HepG2 (cell line): ENCODE measurements at regions not wholly inside any gene's neighbourhood (a gene's known extent, or its start where the extent isn't known, plus 50 kb on each side); places are given as distances from the start of the nearest gene placed in this dataset.

Experiments used
- ATAC-seq: fragments of 200-7000 bp; cut with Tn5 transposase; 3 replicates; pipeline ENCODE4 v1.9.1; 2020; ENCODE audit warnings: mild to moderate bottlenecking, moderate library complexity
- BruUV-seq: library from RNA; stranded (reverse); fragments of 400-500 nt; replicated peaks from 2 replicates; lab custom pipeline; 2021; lab: Mats Ljungman, UMichigan
- CTCF ChIA-PET: fragments of 300-600 bp; formaldehyde crosslinking; extraction: SDS; loops from one replicate; lab custom pipeline; 2021; ENCODE audit warnings: low total read pairs, inconsistent platforms, low intra/inter-chr PET ratio; lab: Yijun Ruan, JAX
- POLR2A ChIA-PET: fragments of 350-600 bp; sonication (Branson Sonifier 250); formaldehyde crosslinking; loops from one replicate; lab custom pipeline; 2020; ENCODE audit warnings: antibody characterized with exemption, inconsistent platforms; lab: Yijun Ruan, JAX
- DNase-seq: peaks from one replicate; pipeline ENCODE4 v3.0.0-alpha.2; 2015; ENCODE audit warnings: low spot score
- FAIRE-seq: peaks from 3 replicates; lab custom pipeline; 2011; peaks lifted over from hg19 to GRCh38; lab: Jason Lieb, UNC
- H2AFZ ChIP-seq: one replicate; pipeline ENCODE4 v1.6.1; 2011; ENCODE audit warnings: low read length, inconsistent platforms
- H3K27ac ChIP-seq: fragments of 300-600 bp; 3 replicates; pipeline ENCODE4 v1.8.0; 2011; ENCODE audit warnings: mixed run types, mild to moderate bottlenecking, mixed read lengths, low read length, inconsistent platforms; ENCODE audit not compliant: insufficient read depth; ENCODE audit errors: extremely low read length
- H3K27me3 ChIP-seq, 2 experiments: fragments of 200-600 bp in 1 of 2; 2 replicates in 1 of 2; 3 replicates in 1 of 2; pipeline versions ENCODE4 v1.6.0 to v1.8.0; 2011; ENCODE audit warnings: low read length in 2 of 2, mild to moderate bottlenecking in 2 of 2, moderate library complexity in 2 of 2, inconsistent platforms in 1 of 2; ENCODE audit not compliant: insufficient read depth in 2 of 2, control insufficient read depth in 1 of 2
- H3K36me3 ChIP-seq, 2 experiments: fragments of 200-600 bp in 1 of 2; replicated peaks in 1 of 2; 2 replicates in 1 of 2; 3 replicates in 1 of 2; pipeline versions ENCODE4 v1.5.1 to v1.8.0; 2011; ENCODE audit warnings: low read length in 2 of 2, inconsistent platforms in 1 of 2; ENCODE audit not compliant: insufficient read depth in 2 of 2, control insufficient read depth in 1 of 2
- H3K4me1 ChIP-seq: 2 replicates; pipeline ENCODE4 v1.5.1; 2012; ENCODE audit warnings: low read length, inconsistent platforms; ENCODE audit not compliant: insufficient read depth
- H3K4me2 ChIP-seq: 2 replicates; pipeline ENCODE4 v1.6.0; 2011; ENCODE audit warnings: low read depth, low read length, inconsistent platforms
- H3K4me3 ChIP-seq, 3 experiments: fragments of 200-600 bp in 1 of 3; sonication (generic), shearing (Covaris generic) in 1 of 3; replicated peaks in 1 of 3; 2 replicates each; pipeline ENCODE4 v1.5.1; 2011 to 2016; ENCODE audit warnings: low read length in 3 of 3, inconsistent platforms in 2 of 3, low read depth in 2 of 3, mild to moderate bottlenecking in 2 of 3, control low read depth in 1 of 3, mixed read lengths in 1 of 3; ENCODE audit not compliant: insufficient read depth in 1 of 3
- H3K79me2 ChIP-seq: one replicate; pipeline ENCODE4 v1.6.1; 2011; ENCODE audit warnings: low read length, inconsistent platforms; ENCODE audit not compliant: insufficient read depth
- H3K9ac ChIP-seq: 2 replicates; pipeline ENCODE4 v1.6.0; 2011; ENCODE audit warnings: mild to moderate bottlenecking, low read depth, low read length, inconsistent platforms; ENCODE audit not compliant: insufficient read depth
- H3K9me3 ChIP-seq: 2 replicates; pipeline ENCODE4 v1.5.1; 2012; ENCODE audit warnings: mild to moderate bottlenecking, low read length
- H4K20me1 ChIP-seq: 2 replicates; pipeline ENCODE4 v1.6.0; 2011; ENCODE audit warnings: inconsistent platforms, mild to moderate bottlenecking, low read length, moderate library complexity; ENCODE audit not compliant: insufficient read depth
- AGO1 ChIP-seq: fragments of 200-400 bp; formaldehyde crosslinking; IDR thresholded peaks from 2 replicates; pipeline ENCODE4 v1.6.1; 2017; ENCODE audit warnings: mild to moderate bottlenecking, low read depth, low read length, moderate library complexity; ENCODE audit not compliant: poor library complexity, severe bottlenecking
- ISL2 ChIP-seq: sonication (generic); formaldehyde crosslinking; IDR thresholded peaks from 2 replicates; pipeline ENCODE4 v1.5.0; 2020; ENCODE audit warnings: missing genetic modification reagents
- MED13 ChIP-seq: sonication (generic); formaldehyde crosslinking; IDR thresholded peaks from 2 replicates; pipeline ENCODE4 v1.5.0; 2020; ENCODE audit warnings: missing genetic modification reagents
- NPAS2 ChIP-seq: sonication (generic); formaldehyde crosslinking; IDR thresholded peaks from 2 replicates; pipeline ENCODE4 v1.8.0; 2022; ENCODE audit warnings: mild to moderate bottlenecking, missing genetic modification reagents, borderline replicate concordance
- PCBP2 ChIP-seq: fragments of 200-400 bp; formaldehyde crosslinking; optimal IDR thresholded peaks from 2 replicates; pipeline ENCODE3; 2018; ENCODE audit warnings: low read length, low read depth; ENCODE audit not compliant: poor library complexity, severe bottlenecking
- RBFOX2 ChIP-seq: fragments of 200-400 bp; formaldehyde crosslinking; IDR thresholded peaks from 2 replicates; pipeline ENCODE4 v1.6.1; 2017; ENCODE audit warnings: low read depth, mild to moderate bottlenecking, low read length
- REL ChIP-seq: sonication (generic); formaldehyde crosslinking; conservative IDR thresholded peaks from 2 replicates; pipeline ENCODE4 v1.8.0; 2022; ENCODE audit warnings: mild to moderate bottlenecking, missing genetic modification reagents, moderate library complexity
- RFX1 ChIP-seq: fragments of 450-650 bp; IDR thresholded peaks from 2 replicates; pipeline ENCODE4 v1.6.1; 2017
- SP5 ChIP-seq: IDR thresholded peaks from 2 replicates; pipeline ENCODE4 v1.6.1; 2016; ENCODE audit warnings: low read depth, borderline replicate concordance
- THAP11 ChIP-seq: IDR thresholded peaks from 2 replicates; pipeline ENCODE4 v1.6.1; 2016; ENCODE audit warnings: missing biosample characterization, missing genetic modification reagents
- ZBTB3 ChIP-seq: sonication (generic); formaldehyde crosslinking; IDR thresholded peaks from 2 replicates; pipeline ENCODE4 v1.4.0; 2020; ENCODE audit warnings: low read depth, mild to moderate bottlenecking, moderate library complexity, missing genetic modification reagents, borderline replicate concordance
- ZFP37 ChIP-seq: sonication (generic); formaldehyde crosslinking; IDR thresholded peaks from 2 replicates; pipeline ENCODE4 v1.4.0; 2020; ENCODE audit warnings: missing genetic modification reagents, borderline replicate concordance
- ZNF30 ChIP-seq: sonication (generic); formaldehyde crosslinking; IDR thresholded peaks from 2 replicates; pipeline ENCODE4 v1.5.0; 2020; ENCODE audit warnings: mild to moderate bottlenecking, missing genetic modification reagents
- ZNF335 ChIP-seq: sonication (generic); formaldehyde crosslinking; IDR thresholded peaks from 2 replicates; pipeline ENCODE4 v1.4.0; 2020; ENCODE audit warnings: missing genetic modification reagents
- ZNF644 ChIP-seq: IDR thresholded peaks from 2 replicates; pipeline ENCODE4 v1.6.1; 2016; ENCODE audit warnings: low read depth
- ZNF747 ChIP-seq: sonication (generic); formaldehyde crosslinking; IDR thresholded peaks from 2 replicates; pipeline ENCODE4 v1.8.1; 2023; ENCODE audit warnings: missing genetic modification reagents, mild to moderate bottlenecking, borderline replicate concordance
- ZNF75D ChIP-seq: sonication (generic); formaldehyde crosslinking; IDR thresholded peaks from 2 replicates; pipeline ENCODE4 v1.8.1; 2023; ENCODE audit warnings: missing genetic modification reagents, mild to moderate bottlenecking, borderline replicate concordance
- ZNF790 ChIP-seq: sonication (generic); formaldehyde crosslinking; IDR thresholded peaks from 2 replicates; pipeline ENCODE4 v1.8.0; 2022; ENCODE audit warnings: missing genetic modification reagents, mild to moderate bottlenecking, borderline replicate concordance
- ZNF878 ChIP-seq: sonication (generic); formaldehyde crosslinking; IDR thresholded peaks from 2 replicates; pipeline ENCODE4 v1.8.1; 2023; ENCODE audit warnings: mild to moderate bottlenecking, missing genetic modification reagents, moderate library complexity
- WGBS: methylation state at CpG from one replicate; pipeline ENCODE4 v1.1.6; 2017; ENCODE audit warnings: low lambda C conversion rate; 5-methylcytosine and 5-hydroxymethylcytosine counted together
- in situ Hi-C: cut with HindIII; loops from 2 replicates; pipeline ENCODE4 v1.10.0; 2017; ENCODE audit warnings: low pct_unique_long_range_greater_than_20kb; ENCODE audit not compliant: extremely low pct_ligation_motif_present
- intact Hi-C: fragments of 100-400 bp; cut with micrococcal nuclease; formaldehyde crosslinking; loops from one replicate; pipeline ENCODE4 v1.10.0; 2022; ENCODE audit not compliant: unreplicated experiment
- TF ChIP-seq, protein P1 (sequence below): sonication (generic); formaldehyde crosslinking; IDR thresholded peaks from 2 replicates; pipeline ENCODE4 v1.8.1; 2023; ENCODE audit warnings: missing genetic modification reagents, inconsistent platforms, borderline replicate concordance

DNA sequence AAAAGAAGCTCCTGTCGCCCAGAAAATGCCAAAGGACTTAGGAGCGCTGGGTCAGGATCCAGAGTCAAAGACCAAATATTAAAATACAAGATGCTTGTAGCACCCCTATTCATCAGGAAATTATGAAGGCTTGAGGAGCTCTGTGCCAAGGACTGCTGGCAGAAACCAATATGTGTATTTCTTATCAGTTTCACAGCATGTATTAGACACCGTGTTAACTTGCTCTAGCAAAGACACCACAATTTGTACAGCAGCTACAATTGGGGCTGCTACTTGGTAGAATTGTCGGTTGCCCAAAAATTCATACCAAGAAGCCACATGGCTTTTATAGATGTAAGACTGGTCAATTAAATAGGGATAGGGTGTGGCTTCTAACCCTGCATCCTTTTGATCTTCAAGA is 128.8 kb downstream of the CD47 start:
- ATAC-seq: no peak
- DNase-seq: no peak
- Histone ChIP-seq H3K27ac (no peak overlapping the region), H3K9ac (no peak overlapping the region), H4K20me1 (no peaks in the 10 kb centered on the region), H2AFZ (no peak overlapping the region), H3K4me3 (no peak overlapping the region), H3K9me3 (no peaks in the 10 kb centered on the region), H3K27me3 (peaks cover under 1 to 2% of the 10 kb centered on the region in 2 experiments; a peak in 3 of 5 replicates), H3K4me1 (no peaks in the 10 kb centered on the region), H3K36me3 (no peaks in the 10 kb centered on the region), H3K4me2 (no peak overlapping the region), H3K79me2 (no peaks in the 10 kb centered on the region)
- in situ Hi-C loops: no loop called here
- WGBS: 25% methylated on average over 4 of the region's 4 CpGs
- intact Hi-C loops: no loop called here
- POLR2A ChIA-PET: no interaction called here
- CTCF ChIA-PET: no interaction called here
- no TSS peak for BruUV-seq
- no peak for TF ChIP-seq ZNF30
- TF ChIP-seq NPAS2 (CRISPR knock-in tag): no peak
- TF ChIP-seq SP5 (CRISPR knock-in tag): no peak
- TF ChIP-seq ZBTB3: no peak
- no peak for TF ChIP-seq RBFOX2
- no peak for TF ChIP-seq ZNF75D (CRISPR knock-in tag)
- no peak for TF ChIP-seq ZNF644 (CRISPR knock-in tag)
- TF ChIP-seq ZNF335 (CRISPR knock-in tag): no peak
- TF ChIP-seq ZNF790 (CRISPR knock-in tag): no peak
- TF ChIP-seq RFX1: no peak
- no peak for TF ChIP-seq THAP11 (CRISPR knock-in tag)
- TF ChIP-seq REL (CRISPR knock-in tag): no peak
- TF ChIP-seq ZNF747 (CRISPR knock-in tag): no peak
- no peak for TF ChIP-seq PCBP2
- no peak for TF ChIP-seq ZFP37 (CRISPR knock-in tag)
- TF ChIP-seq MED13 (CRISPR knock-in tag): no peak
- TF ChIP-seq ISL2: no peak
- TF ChIP-seq ZNF878 (CRISPR knock-in tag): no peak
- no peak for TF ChIP-seq AGO1
- TF ChIP-seq, protein P1, sequence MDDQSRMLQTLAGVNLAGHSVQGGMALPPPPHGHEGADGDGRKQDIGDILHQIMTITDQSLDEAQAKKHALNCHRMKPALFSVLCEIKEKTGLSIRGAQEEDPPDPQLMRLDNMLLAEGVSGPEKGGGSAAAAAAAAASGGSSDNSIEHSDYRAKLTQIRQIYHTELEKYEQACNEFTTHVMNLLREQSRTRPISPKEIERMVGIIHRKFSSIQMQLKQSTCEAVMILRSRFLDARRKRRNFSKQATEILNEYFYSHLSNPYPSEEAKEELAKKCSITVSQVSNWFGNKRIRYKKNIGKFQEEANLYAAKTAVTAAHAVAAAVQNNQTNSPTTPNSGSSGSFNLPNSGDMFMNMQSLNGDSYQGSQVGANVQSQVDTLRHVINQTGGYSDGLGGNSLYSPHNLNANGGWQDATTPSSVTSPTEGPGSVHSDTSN (CRISPR knock-in tag): no peak
- FAIRE-seq: no peak
